Prostate gland (tissue), 2 donors: ENCODE measurements at regions not wholly inside any gene's neighbourhood (a gene's known extent, or its start where the extent isn't known, plus 50 kb on each side); places are given as distances from the start of the nearest gene placed in this dataset.

Source experiments
- CTCF ChIP-seq, 4 experiments: fragments of 200-600 bp in 2 of 4; fragments of 450-650 bp in 2 of 4; sonication (generic) in 2 of 4; IDR thresholded peaks; 1 replicate in 3 of 4; 2 replicates in 1 of 4; pipeline ENCODE4 v1.5.1; 2016 to 2019; ENCODE audit warnings: antibody characterized with exemption in 4 of 4, mild to moderate bottlenecking in 2 of 4, moderate library complexity in 2 of 4
- POLR2AphosphoS5 ChIP-seq: sonication (generic); formaldehyde crosslinking; IDR thresholded peaks from one replicate; pipeline ENCODE4 v1.6.1; 2017; ENCODE audit warnings: antibody characterized with exemption

- TF ChIP-seq CTCF (IDR thresholded peaks at IDR 0.05) = no peak
- no peak for TF ChIP-seq POLR2AphosphoS5
These were observed 297.6 kb upstream of the RUNX1 start for GRCh38 chr21:35346697-35347096.
